SK-N-SH treated with all-trans-retinoic acid at 6 μM for 48 hours (cell line): ENCODE measurements at regions not wholly inside any gene's neighbourhood (a gene's known extent, or its start where the extent isn't known, plus 50 kb on each side); places are given as distances from the start of the nearest gene placed in this dataset.

Source experiments
- ATAC-seq: fragments of 200-7000 bp; cut with Tn5 transposase; 3 replicates; pipeline ENCODE4 v1.9.1; 2020; ENCODE audit warnings: mild to moderate bottlenecking, moderate library complexity
- BACH2 ChIP-seq: fragments of 250-450 bp; sonication (Bioruptor Pico); IDR thresholded peaks from 2 replicates; pipeline ENCODE4 v1.9.0; 2021; ENCODE audit warnings: mild to moderate bottlenecking, borderline replicate concordance
- CREB5 ChIP-seq: fragments of 250-450 bp; sonication (Bioruptor Pico); IDR thresholded peaks from 2 replicates; pipeline ENCODE4 v1.5.1; 2020; ENCODE audit warnings: low read depth, mild to moderate bottlenecking, moderate library complexity
- CSDC2 ChIP-seq: fragments of 250-450 bp; sonication (Bioruptor Pico); IDR thresholded peaks from 2 replicates; pipeline ENCODE4 v1.5.0; 2020; ENCODE audit warnings: mild to moderate bottlenecking, moderate library complexity
- CSRNP3 ChIP-seq: fragments of 250-450 bp; sonication (Bioruptor Pico); IDR thresholded peaks from 2 replicates; pipeline ENCODE4 v1.5.1; 2021; ENCODE audit warnings: mild to moderate bottlenecking, moderate library complexity
- ESRRG ChIP-seq: fragments of 250-450 bp; sonication (Bioruptor Pico); IDR thresholded peaks from 2 replicates; pipeline ENCODE4 v1.6.1; 2021; ENCODE audit warnings: mild to moderate bottlenecking
- GLIS3 ChIP-seq: fragments of 250-450 bp; sonication (Bioruptor Pico); IDR thresholded peaks from 2 replicates; pipeline ENCODE4 v1.5.0; 2020; ENCODE audit warnings: mild to moderate bottlenecking, moderate library complexity
- OSR1 ChIP-seq: fragments of 250-450 bp; sonication (Bioruptor Pico); IDR thresholded peaks from 2 replicates; pipeline ENCODE4 v1.8.0; 2022; ENCODE audit warnings: moderate library complexity, mild to moderate bottlenecking, inconsistent platforms
- PATZ1 ChIP-seq: fragments of 250-450 bp; sonication (Bioruptor Pico); IDR thresholded peaks from 2 replicates; pipeline ENCODE4 v1.8.0; 2020; ENCODE audit warnings: mild to moderate bottlenecking, moderate library complexity, borderline replicate concordance
- POU6F1 ChIP-seq: fragments of 250-450 bp; sonication (Bioruptor Pico); IDR thresholded peaks from 2 replicates; pipeline ENCODE4 v1.8.0; 2021; ENCODE audit warnings: low read depth, mild to moderate bottlenecking, moderate library complexity, borderline replicate concordance
- PPARA ChIP-seq: fragments of 250-450 bp; sonication (Bioruptor Pico); IDR thresholded peaks from 2 replicates; pipeline ENCODE4 v1.5.0; 2020; ENCODE audit warnings: mild to moderate bottlenecking, borderline replicate concordance
- RARB ChIP-seq: fragments of 250-450 bp; sonication (Bioruptor Pico); IDR thresholded peaks from 2 replicates; pipeline ENCODE4 v1.8.0; 2021; ENCODE audit warnings: mild to moderate bottlenecking, moderate library complexity
- SNAI2 ChIP-seq: fragments of 250-450 bp; sonication (Bioruptor Pico); IDR thresholded peaks from 2 replicates; pipeline ENCODE4 v1.5.0; 2020; ENCODE audit warnings: mild to moderate bottlenecking, moderate library complexity
- TCF4 ChIP-seq: fragments of 250-450 bp; sonication (Bioruptor Pico); IDR thresholded peaks from 2 replicates; pipeline ENCODE4 v1.8.0; 2021; ENCODE audit warnings: mild to moderate bottlenecking, moderate library complexity, borderline replicate concordance
- TOX ChIP-seq: fragments of 250-450 bp; sonication (Bioruptor Pico); IDR thresholded peaks from 2 replicates; pipeline ENCODE4 v1.8.0; 2021; ENCODE audit warnings: mild to moderate bottlenecking, moderate library complexity, borderline replicate concordance
- TSHZ2 ChIP-seq: fragments of 250-450 bp; sonication (Bioruptor Pico); IDR thresholded peaks from 2 replicates; pipeline ENCODE4 v1.5.0; 2020; ENCODE audit warnings: mild to moderate bottlenecking, moderate library complexity
- ZC3H10 ChIP-seq: fragments of 250-450 bp; sonication (Bioruptor Pico); IDR thresholded peaks from 2 replicates; pipeline ENCODE4 v1.5.1; 2021; ENCODE audit warnings: mild to moderate bottlenecking, moderate library complexity
- ZFP3 ChIP-seq: fragments of 250-450 bp; sonication (Bioruptor Pico); IDR thresholded peaks from 2 replicates; pipeline ENCODE4 v1.5.0; 2020; ENCODE audit warnings: mild to moderate bottlenecking, moderate library complexity
- ZFP30 ChIP-seq: fragments of 450-650 bp; formaldehyde crosslinking; IDR thresholded peaks from 2 replicates; pipeline ENCODE4 v1.5.0; 2022; ENCODE audit warnings: mild to moderate bottlenecking, moderate library complexity
- ZNF565 ChIP-seq: fragments of 450-650 bp; formaldehyde crosslinking; conservative IDR thresholded peaks from 2 replicates; pipeline ENCODE4 v1.5.0; 2020; ENCODE audit warnings: low read depth, mild to moderate bottlenecking, moderate library complexity
- ZNF70 ChIP-seq: fragments of 450-650 bp; formaldehyde crosslinking; IDR thresholded peaks from 2 replicates; pipeline ENCODE4 v1.5.0; 2020; ENCODE audit warnings: mild to moderate bottlenecking, moderate library complexity
- ZNF8 ChIP-seq: fragments of 450-650 bp; formaldehyde crosslinking; IDR thresholded peaks from 2 replicates; pipeline ENCODE4 v1.5.0; 2020; ENCODE audit warnings: mild to moderate bottlenecking, moderate library complexity

- no peak for ATAC-seq
- TF ChIP-seq CSRNP3 (CRISPR knock-in tag) (no peak), GLIS3 (CRISPR knock-in tag) (no peak), ZFP30 (CRISPR knock-in tag) (no peak), OSR1 (CRISPR knock-in tag) (no peak), CSDC2 (no peak), POU6F1 (CRISPR knock-in tag) (no peak), ZFP3 (CRISPR knock-in tag) (no peak), ZC3H10 (CRISPR knock-in tag) (no peak), ZNF8 (CRISPR knock-in tag) (no peak), RARB (CRISPR knock-in tag) (no peak), ZNF70 (CRISPR knock-in tag) (no peak), TCF4 (CRISPR knock-in tag) (no peak), SNAI2 (CRISPR knock-in tag) (no peak), CREB5 (CRISPR knock-in tag) (no peak), TOX (no peak), ZNF565 (CRISPR knock-in tag) (no peak)
Observed at GRCh38 chr9:113661074-113661473, 197.5 kb downstream of the RGS3 start.

GRCh38 chr9:113664181-113664875, 200.8 kb downstream of the RGS3 start:
- TF ChIP-seq PPARA (CRISPR knock-in tag): no peak
- no peak for TF ChIP-seq PATZ1 (CRISPR knock-in tag)
- TF ChIP-seq, all 23 proteins: peak for 0
- ATAC-seq: no peak

- TF ChIP-seq POU6F1 (CRISPR knock-in tag) (no peak), TSHZ2 (CRISPR knock-in tag) (no peak), OSR1 (CRISPR knock-in tag) (no peak), GLIS3 (CRISPR knock-in tag) (no peak), BACH2 (no peak), ZFP3 (CRISPR knock-in tag) (no peak), SNAI2 (CRISPR knock-in tag) (no peak), ESRRG (no peak), PATZ1 (CRISPR knock-in tag) (no peak), TCF4 (CRISPR knock-in tag) (no peak), ZNF565 (CRISPR knock-in tag) (no peak), TOX (no peak), ZC3H10 (CRISPR knock-in tag) (no peak)
- no peak for ATAC-seq
Observed at GRCh38 chr9:113665064-113665463, 201.5 kb downstream of the RGS3 start.
